NCI-H226 (cell line): ENCODE measurements at regions not wholly inside any gene's neighbourhood (a gene's known extent, or its start where the extent isn't known, plus 50 kb on each side); places are given as distances from the start of the nearest gene placed in this dataset.
"Not testable (repeated sequence)": the region's sequence is repeated elsewhere in the genome, so short reads cannot be mapped to it uniquely, and the experiment has no call there.

Experiments used
- DNase-seq: peaks from one replicate; pipeline ENCODE4 v3.0.0-alpha.2; 2015

DNA sequence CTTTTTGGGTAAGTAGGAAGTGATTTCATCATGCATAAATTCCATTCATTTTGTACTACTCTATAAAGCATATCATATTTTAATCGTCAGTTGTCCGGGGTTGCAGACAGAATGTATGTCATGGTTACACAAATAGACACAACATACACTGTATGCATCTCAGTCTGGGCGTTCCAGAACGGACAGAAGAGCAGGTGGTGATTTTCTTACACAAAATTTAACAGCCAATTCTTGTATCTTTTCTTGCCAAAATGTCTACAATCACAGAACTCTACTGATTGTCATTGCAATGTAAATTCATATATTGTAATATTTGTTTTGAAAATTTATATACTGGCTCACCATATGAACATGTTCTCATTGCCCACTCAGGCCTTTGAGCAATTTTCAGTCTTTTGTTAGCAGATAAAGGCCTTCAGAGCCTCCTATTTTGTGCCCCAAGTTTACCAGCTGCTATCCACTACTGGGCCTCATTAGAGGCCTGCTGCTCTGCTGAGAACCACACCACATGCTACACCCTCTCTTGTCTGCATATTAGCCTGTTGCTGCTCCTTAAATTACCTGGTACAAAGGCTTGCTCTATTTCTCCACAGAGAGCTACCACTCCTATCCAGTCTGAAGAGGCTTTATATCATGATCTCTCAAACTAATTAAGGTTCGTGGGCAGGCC lies 61.5 kb downstream of the PRDM13 start:
- DNase-seq: no peak

GRCh38 chr6:99689916-99690685 lies 83.5 kb downstream of the PRDM13 start:
- no peak for DNase-seq

- not testable (repeated sequence) for DNase-seq
Observed at GRCh38 chr6:99702287-99702686, 95.7 kb downstream of the PRDM13 start.

- DNase-seq: no peak
Observed at GRCh38 chr6:99709062-99709461, 102.4 kb downstream of the PRDM13 start.

- DNase-seq: no peak
Observed at GRCh38 chr6:99711302-99711701, 104.7 kb downstream of the PRDM13 start.

DNA sequence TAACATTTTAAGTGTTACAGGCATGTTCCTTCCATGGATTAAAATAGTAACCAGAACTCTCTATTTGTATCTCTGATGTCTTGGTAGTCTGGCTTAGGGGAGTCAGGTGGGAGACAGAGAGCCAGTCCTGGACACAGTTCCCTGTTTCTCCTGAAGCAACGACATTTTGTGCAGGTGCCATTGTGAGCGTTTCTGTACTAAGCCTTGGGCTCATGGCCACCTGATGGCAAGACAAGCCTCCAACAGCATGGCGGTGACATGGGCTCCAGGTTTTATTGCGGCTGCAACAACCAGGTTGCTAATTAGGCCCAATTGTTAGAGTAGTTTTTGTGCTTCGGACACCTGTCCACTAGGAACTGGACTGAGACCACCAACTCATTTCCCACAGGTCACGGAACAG lies 105.3 kb downstream of the PRDM13 start:
- DNase-seq: no peak

DNA sequence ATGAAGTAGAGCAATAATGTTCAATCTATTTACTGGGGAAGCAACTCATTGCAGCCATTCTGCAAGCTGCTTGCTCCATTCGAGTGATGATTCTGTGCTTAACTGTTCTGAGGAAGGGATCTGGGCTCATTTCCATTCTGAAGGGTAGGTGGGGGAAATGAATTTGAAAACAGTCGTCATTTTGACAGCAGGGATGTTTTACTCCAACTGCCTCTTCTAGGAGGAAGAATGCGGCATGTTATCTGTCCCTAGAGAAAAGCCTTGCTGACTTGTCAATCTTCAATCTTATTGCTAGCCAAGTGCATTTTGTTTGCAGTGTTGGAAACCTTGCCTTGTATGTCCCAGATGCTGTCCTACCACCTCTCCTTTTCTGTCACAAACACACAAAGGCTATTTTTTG lies 105.9 kb downstream of the PRDM13 start:
- no peak for DNase-seq

DNA sequence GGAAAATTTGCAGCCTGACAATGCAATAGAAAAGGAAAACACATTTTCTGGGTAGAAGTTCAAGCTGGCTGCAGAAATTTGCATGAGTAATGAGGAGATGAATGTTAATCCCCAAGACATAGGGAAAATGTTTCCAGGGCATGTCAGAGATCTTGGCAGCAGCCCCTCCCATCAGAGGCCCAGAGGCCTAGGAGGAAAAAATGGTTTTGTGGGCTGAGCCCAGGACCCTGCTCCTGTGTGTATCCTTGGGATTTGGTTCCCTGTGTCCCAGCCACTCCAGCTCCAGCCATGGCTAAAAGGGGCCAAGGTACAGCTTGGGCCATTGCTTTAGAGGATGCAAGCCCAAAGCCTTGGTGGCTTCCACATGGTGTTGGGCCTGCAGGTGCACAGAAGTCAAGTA lies 115.4 kb downstream of the PRDM13 start:
- not testable (repeated sequence) for DNase-seq

DNA sequence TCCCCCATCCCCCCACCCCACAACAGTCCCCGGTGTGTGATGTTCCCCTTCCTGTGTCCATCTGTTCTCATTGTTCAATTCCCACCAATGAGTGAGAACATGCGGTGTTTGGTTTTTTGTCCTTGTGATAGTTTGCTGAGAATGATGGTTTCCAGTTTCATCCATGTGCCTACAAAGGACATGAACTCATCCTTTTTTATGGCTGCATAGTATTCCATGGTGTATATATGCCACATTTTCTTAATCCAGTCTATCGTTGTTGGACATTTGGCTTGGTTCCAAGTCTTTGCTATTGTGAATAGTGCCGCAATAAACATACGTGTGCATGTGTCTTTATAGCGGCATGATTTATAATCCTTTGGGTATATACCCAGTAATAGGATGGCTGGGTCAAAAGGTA lies 123.6 kb downstream of the PRDM13 start:
- DNase-seq: not testable (repeated sequence)

DNA sequence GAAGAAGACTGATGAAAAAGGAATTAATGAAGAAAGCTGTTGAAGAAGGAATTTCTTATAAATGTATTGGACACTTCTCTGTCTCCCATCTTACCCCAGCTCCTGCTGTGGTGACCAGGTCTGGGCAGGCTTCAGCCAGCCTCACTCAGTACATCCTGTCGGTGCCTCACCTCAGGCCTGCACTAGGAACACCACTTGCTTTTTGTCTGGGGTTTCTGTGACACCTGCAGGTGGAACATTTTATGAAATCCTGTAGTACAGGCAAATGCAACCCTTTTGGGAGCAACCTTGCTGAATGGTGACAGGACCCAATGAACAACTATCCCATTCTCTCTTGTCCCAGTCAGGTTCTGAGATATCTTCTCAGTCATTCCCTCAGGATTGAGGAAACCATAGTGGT lies 129.7 kb downstream of the PRDM13 start:
- DNase-seq: no peak

- no peak for DNase-seq
Observed at GRCh38 chr6:99739526-99739925, 132.9 kb downstream of the PRDM13 start.

DNA sequence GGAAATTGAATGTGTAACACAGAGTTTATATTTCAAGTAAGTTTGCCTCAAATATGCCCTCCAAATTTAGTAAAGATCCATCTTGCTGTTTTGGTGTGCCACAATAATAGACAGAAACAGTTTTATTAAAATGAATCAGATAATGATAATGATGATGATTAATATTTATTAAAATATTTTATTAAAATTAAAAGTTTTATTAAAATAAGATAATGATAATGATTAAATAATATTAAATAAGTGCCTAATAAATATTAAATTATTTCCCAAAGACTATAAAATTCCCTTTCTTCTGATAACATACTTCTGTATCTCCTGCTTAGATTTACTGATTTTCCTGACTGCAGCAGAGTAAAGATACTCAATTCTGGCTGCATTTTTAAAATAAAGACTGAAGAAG lies 134.5 kb downstream of the PRDM13 start:
- no peak for DNase-seq

GRCh38 chr6:99743647-99744046 lies 137.0 kb downstream of the PRDM13 start:
- no peak for DNase-seq

GRCh38 chr6:99745651-99746050 lies 139.0 kb downstream of the PRDM13 start:
- DNase-seq: peak; percentile 52

DNA sequence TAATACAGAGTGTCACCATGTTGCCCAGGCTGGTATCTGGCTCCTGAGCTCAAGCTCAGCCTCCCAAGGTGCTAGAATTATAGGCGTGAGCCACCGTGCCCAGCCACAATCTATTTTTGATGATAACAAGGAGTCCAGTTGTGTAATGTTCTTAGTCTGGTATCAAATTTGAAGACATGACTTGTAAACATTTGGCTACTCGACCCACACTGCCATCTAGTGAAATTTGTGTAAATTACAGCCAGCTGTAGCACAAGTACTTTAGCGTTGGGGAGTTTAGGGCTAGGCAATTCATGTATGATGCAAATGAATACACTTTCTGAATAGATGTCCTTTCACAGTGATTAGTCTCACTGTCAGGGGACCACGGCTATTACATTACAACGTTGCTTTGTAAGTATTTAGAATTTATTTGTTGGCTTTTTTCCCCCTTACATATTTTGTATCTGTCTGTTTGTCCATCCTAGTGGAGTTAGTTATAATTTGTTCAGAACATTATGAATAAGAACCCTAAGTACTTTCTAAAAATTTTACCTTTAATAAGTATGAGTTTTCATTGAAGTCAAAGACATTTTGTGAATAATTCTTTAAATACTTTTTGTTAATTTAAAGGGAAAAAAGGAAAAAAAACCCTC lies 139.7 kb downstream of the PRDM13 start:
- DNase-seq: peak; percentile 67

- DNase-seq: no peak
Observed at GRCh38 chr6:99761711-99762110, 155.1 kb downstream of the PRDM13 start.

- DNase-seq: no peak
Observed at GRCh38 chr6:99768166-99768565, 161.5 kb downstream of the PRDM13 start.

DNA sequence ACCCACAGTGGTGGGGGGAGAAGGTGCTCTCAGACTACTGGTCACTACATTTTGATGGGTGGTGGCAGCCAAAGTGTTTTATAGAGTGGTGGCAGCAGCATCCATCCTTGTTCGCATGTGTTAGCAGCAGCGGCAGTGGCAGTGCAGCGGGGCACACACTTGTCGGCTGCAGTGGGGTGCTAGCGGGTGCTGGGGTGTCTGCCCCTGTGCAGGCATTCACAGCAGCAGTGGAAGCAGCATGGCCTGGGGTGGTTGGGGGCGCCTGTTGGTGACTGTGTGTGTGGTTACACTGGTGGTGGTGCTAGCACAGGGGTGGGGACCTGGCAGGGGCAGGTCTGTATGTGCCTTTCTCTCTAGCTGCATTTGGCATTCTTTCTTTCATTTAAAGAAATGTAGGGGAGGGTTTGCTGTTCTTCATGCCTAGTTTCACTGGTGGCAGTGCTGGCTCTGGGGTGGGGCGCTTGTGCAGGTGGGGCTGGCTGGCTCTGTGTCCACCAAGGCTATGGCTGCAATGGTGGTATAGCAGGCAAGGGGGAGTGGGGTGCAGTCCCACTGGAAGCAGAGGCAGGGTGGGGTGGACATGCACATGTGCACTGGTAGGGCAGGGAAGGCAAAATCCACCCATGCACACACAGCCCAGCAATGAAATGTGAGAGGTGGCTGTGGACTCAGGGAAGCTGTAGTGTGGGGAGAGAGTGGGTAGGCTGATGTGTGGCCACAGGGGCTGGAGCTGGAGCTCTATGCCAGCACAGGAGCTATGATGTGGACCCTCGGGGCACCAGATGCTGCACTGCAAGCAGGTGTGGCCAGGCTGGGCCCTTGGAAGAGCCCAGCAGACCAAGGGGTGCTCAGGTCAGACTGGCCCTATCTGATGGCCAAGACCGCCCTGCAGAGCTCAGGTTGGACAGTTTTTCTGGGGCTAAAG lies 173.3 kb downstream of the PRDM13 start:
- DNase-seq: no peak

DNA sequence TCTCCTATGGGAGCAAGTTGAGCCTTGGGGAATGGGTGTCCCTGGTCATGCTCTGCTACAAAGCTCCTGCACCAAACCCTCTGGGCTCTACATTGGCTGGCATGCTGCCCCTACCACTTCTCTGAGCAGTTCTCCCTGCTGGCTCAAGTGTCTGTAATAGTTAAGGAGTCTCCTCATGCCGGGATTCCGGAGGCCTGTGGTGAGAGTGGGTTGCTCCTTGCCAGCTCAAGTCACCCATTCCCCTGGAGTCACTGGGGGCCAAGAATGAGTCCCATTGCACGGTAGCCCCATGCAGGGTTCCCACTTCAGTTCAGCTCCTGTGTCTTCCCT lies 173.9 kb downstream of the PRDM13 start:
- DNase-seq: no peak

GRCh38 chr6:99789767-99790166 lies 183.1 kb downstream of the PRDM13 start:
- DNase-seq: no peak

GRCh38 chr6:99790679-99791078 lies 184.0 kb downstream of the PRDM13 start:
- DNase-seq: no peak

DNA sequence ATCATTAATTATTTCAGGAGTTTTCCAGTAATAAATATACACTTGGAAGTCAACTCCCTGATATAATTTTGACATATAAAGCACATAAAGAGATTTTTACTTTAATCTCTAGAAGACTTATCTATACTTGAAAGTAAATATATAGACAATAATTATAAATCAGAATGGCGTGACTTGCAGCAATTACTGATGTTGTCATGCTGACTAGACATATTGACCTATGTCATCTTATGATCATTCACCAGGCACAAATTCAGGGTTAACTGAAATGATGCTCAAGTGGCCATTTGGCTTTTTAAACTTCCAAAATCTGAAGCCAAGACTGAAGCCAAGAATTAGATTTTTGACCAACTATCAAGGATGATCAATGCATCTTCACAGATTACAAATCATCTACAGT lies 192.2 kb downstream of the MCHR2 start:
- no peak for DNase-seq

DNA sequence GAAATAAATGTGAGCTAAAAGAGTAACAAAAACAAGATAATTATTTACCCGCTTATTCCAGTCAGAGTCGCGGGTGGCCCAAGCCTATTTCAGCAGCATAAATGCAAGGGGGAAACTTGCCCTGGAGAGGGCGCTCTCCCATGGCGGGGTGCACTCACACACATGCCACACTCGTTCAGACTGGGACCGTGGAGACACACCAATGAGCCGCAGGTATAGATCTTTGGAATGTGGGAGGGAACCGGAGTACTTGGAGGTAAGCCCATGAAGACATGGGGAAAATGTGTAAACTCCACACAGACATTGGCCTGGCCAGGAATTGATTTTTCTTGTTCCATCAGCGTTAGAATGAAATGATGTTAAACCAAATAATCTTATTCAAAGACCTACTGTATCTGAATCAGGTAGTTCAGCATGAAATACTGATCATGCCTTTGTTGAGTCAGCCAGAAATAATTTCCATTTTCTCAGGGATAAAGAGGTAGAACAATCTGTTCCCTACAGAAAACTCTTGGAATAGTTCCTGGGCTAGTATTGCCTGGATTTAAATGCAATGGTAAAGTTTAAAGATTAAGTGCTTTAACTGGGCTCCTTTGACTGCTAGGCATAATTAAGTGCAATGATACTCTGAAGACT lies 191.5 kb downstream of the MCHR2 start:
- no peak for DNase-seq
